Tibial nerve (tissue), 4 donors: ENCODE measurements at regions not wholly inside any gene's neighbourhood (a gene's known extent, or its start where the extent isn't known, plus 50 kb on each side); places are given as distances from the start of the nearest gene placed in this dataset.

Experiments
- DNase-seq, 2 donors: peaks; one replicate each; pipeline ENCODE4 v3.0.0-alpha.2; 2019; ENCODE audit warnings: low spot score in 2 of 2
- H3K27ac ChIP-seq, 4 donors: fragments of 200-600 bp; sonication (generic) in 3 of 4; one replicate each; pipeline ENCODE4 v1.5.1; 2017 to 2019; ENCODE audit warnings: mild to moderate bottlenecking in 1 of 4
- H3K27me3 ChIP-seq, 2 donors: fragments of 200-600 bp; sonication (generic) in 1 of 2; one replicate each; pipeline versions ENCODE4 v1.5.1 to v1.6.0; 2017 to 2019
- H3K36me3 ChIP-seq, 3 donors: fragments of 200-600 bp; sonication (generic); one replicate each; pipeline ENCODE4 v1.5.1; 2018 to 2019
- H3K4me1 ChIP-seq, 4 donors: fragments of 200-600 bp; sonication (generic) in 3 of 4; one replicate each; pipeline ENCODE4 v1.5.1; 2017 to 2019
- H3K4me3 ChIP-seq, 4 donors: fragments of 200-600 bp; sonication (generic) in 3 of 4; one replicate each; pipeline ENCODE4 v1.5.1; 2017 to 2019; ENCODE audit warnings: mild to moderate bottlenecking in 1 of 4, moderate library complexity in 1 of 4
- H3K9me3 ChIP-seq, 4 donors: fragments of 200-600 bp; sonication (generic) in 3 of 4; one replicate each; pipeline ENCODE4 v1.5.1; 2017 to 2019
- EP300 ChIP-seq, 2 donors: sonication (generic); formaldehyde crosslinking; IDR thresholded peaks; one replicate each; pipeline ENCODE4 v1.6.1; 2017; ENCODE audit warnings: antibody characterized with exemption in 2 of 2, mild to moderate bottlenecking in 1 of 2
- POLR2A ChIP-seq, 2 donors: fragments of 450-650 bp; IDR thresholded peaks; one replicate each; pipeline ENCODE4 v1.6.1; 2017; ENCODE audit warnings: antibody characterized with exemption in 2 of 2, mild to moderate bottlenecking in 2 of 2, moderate library complexity in 2 of 2
- WGBS, 2 donors: methylation state at CpG; one replicate each; pipeline ENCODE4 v1.1.5; 2018; 5-methylcytosine and 5-hydroxymethylcytosine counted together
- TF ChIP-seq, protein P1 (sequence below), 5 experiments: fragments of 200-600 bp in 3 of 5; fragments of 450-650 bp in 2 of 5; sonication (generic) in 3 of 5; IDR thresholded peaks; one replicate each; pipeline ENCODE4 v1.5.1; 2016 to 2019; ENCODE audit warnings: antibody characterized with exemption in 5 of 5, mild to moderate bottlenecking in 3 of 5, moderate library complexity in 2 of 5

- Histone ChIP-seq H3K4me3 (no peak overlapping the region), H3K36me3 (no peaks in the 10 kb centered on the region), H3K27me3 (no peaks in the 10 kb centered on the region), H3K9me3 (no peaks in the 10 kb centered on the region), H3K27ac (no peak overlapping the region), H3K4me1 (no peaks in the 10 kb centered on the region)
- TF ChIP-seq POLR2A (IDR thresholded peaks at IDR 0.05) (no peak), EP300 (IDR thresholded peaks at IDR 0.05) (no peak)
- TF ChIP-seq, protein P1, sequence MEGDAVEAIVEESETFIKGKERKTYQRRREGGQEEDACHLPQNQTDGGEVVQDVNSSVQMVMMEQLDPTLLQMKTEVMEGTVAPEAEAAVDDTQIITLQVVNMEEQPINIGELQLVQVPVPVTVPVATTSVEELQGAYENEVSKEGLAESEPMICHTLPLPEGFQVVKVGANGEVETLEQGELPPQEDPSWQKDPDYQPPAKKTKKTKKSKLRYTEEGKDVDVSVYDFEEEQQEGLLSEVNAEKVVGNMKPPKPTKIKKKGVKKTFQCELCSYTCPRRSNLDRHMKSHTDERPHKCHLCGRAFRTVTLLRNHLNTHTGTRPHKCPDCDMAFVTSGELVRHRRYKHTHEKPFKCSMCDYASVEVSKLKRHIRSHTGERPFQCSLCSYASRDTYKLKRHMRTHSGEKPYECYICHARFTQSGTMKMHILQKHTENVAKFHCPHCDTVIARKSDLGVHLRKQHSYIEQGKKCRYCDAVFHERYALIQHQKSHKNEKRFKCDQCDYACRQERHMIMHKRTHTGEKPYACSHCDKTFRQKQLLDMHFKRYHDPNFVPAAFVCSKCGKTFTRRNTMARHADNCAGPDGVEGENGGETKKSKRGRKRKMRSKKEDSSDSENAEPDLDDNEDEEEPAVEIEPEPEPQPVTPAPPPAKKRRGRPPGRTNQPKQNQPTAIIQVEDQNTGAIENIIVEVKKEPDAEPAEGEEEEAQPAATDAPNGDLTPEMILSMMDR (IDR thresholded peaks at IDR 0.05), result no peak
- DNase-seq, result no peak
- 87 to 88% methylated on average over 6 of the region's 6 CpGs for WGBS, 2 donors
Measured at GRCh38 chr13:109695402-109696190, 90.8 kb downstream of the IRS2 start.

DNA sequence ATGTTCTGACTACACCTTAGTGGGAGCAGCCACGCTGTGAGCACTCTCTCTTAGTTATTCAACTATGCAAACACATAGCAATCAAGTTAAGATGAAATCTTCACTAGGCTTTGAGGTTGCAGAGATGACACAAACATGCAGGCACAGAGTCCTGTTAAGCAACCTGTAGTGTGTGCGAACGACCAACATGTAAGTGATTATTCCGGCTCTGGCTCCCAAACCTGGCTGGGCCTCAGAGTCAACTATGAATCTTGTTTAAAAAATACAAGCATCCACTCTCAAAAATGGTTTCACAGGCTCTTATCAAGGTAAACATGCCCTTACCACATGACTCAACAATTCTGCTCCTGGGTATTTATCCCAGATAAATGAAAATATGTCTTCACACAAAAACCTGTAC lies 91.4 kb downstream of the IRS2 start:
- DNase-seq, result no peak
- Histone ChIP-seq H3K36me3 (no peaks in the 10 kb centered on the region), H3K4me3 (no peak overlapping the region), H3K4me1 (no peaks in the 10 kb centered on the region), H3K27me3 (no peaks in the 10 kb centered on the region), H3K9me3 (no peaks in the 10 kb centered on the region), H3K27ac (no peak overlapping the region)
- TF ChIP-seq EP300 (IDR thresholded peaks at IDR 0.05) (no peak), POLR2A (IDR thresholded peaks at IDR 0.05) (no peak)
- TF ChIP-seq, protein P1 (IDR thresholded peaks at IDR 0.05), result no peak
- WGBS, 2 donors, result 94 to 99% methylated on average over 4 of the region's 4 CpGs

- Histone ChIP-seq H3K27ac (no peak overlapping the region), H3K27me3 (no peaks in the 10 kb centered on the region), H3K36me3 (no peaks in the 10 kb centered on the region), H3K9me3 (no peaks in the 10 kb centered on the region), H3K4me1 (no peaks in the 10 kb centered on the region), H3K4me3 (no peak overlapping the region)
- no peak for DNase-seq
- TF ChIP-seq, protein P1 (IDR thresholded peaks at IDR 0.05), result no peak
- no peak for TF ChIP-seq POLR2A (IDR thresholded peaks at IDR 0.05)
- TF ChIP-seq EP300 (IDR thresholded peaks at IDR 0.05), result no peak
- 73 to 82% methylated on average over 4 of the region's 4 CpGs for WGBS, 2 donors
Measured at GRCh38 chr13:109693213-109693612, 93.2 kb downstream of the IRS2 start.

GRCh38 chr13:109691689-109692088 lies 94.7 kb downstream of the IRS2 start:
- Histone ChIP-seq H3K4me3 (no peak overlapping the region), H3K9me3 (no peaks in the 10 kb centered on the region), H3K27me3 (no peaks in the 10 kb centered on the region), H3K4me1 (no peaks in the 10 kb centered on the region), H3K36me3 (no peaks in the 10 kb centered on the region), H3K27ac (no peak overlapping the region)
- 28 to 53% methylated on average over 1 of the region's 1 CpG for WGBS, 2 donors
- DNase-seq, result no peak
- no peak for TF ChIP-seq EP300 (IDR thresholded peaks at IDR 0.05)
- TF ChIP-seq, protein P1 (IDR thresholded peaks at IDR 0.05), result no peak
- TF ChIP-seq POLR2A (IDR thresholded peaks at IDR 0.05), result no peak

DNA sequence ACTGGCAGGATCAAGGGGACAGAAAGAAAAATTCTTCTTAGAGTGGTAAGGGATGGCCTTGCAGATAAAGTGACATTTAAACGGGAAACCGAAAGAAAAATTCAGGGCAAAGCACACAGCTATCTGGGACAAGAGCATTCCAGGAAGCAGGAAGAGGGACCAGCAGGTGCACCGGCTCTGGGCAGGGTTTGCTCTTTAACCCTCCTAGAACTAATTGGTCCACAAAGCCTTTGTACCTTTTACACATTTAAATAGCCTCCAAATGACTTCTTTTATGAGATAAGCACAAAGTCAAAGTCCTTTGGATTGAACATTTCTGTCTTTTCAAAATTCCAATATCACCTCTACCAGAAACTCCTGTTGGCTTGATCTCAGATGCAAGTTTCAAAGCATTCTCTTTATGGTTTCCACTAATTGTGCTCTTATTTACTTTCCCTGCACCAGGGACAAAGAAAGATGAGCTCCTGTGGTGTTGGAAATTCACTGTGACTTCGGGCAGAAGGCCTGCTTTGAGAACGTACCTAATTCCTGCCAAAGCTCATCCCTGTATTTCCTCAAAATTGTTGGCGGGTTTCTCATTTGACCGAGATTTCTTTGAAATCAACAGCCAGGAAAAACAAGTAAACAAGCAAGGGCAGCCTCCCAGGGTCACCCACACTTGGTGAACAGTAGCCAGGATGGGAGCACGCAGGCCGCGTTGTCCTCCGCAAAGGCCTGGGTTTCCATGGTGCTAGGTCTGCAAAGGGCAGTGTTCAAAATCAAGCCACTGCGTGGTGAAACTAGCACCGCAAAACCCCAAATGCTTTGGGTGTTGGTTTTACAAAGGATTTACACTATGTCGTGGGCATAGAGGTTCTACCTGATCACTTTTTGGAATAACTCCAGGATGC lies 98.6 kb downstream of the IRS2 start:
- Histone ChIP-seq H3K27me3 (no peaks in the 10 kb centered on the region), H3K9me3 (no peaks in the 10 kb centered on the region), H3K36me3 (no peaks in the 10 kb centered on the region), H3K27ac (no peak overlapping the region), H3K4me1 (peaks cover 0 to 9% (median 0%) of the 10 kb centered on the region in 4 donors), H3K4me3 (no peak overlapping the region)
- DNase-seq, result no peak
- 77 to 83% methylated on average over 14 of the region's 14 CpGs for WGBS, 2 donors
- TF ChIP-seq POLR2A (IDR thresholded peaks at IDR 0.05), result no peak
- TF ChIP-seq, protein P1 (IDR thresholded peaks at IDR 0.05), result no peak
- TF ChIP-seq EP300 (IDR thresholded peaks at IDR 0.05), result no peak
